ENCODE measurements at regions not wholly inside any gene's neighbourhood (a gene's known extent, or its start where the extent isn't known, plus 50 kb on each side); places are given as distances from the start of the nearest gene placed in this dataset.
"Not testable (repeated sequence)": the region's sequence is repeated elsewhere in the genome, so short reads cannot be mapped to it uniquely, and the experiment has no call there.

- no peak for DNase-seq (ENCODE audit: low spot score)
Measured at GRCh38 chr7:86592185-86592584, 51.5 kb upstream of the GRM3 start.

DNA sequence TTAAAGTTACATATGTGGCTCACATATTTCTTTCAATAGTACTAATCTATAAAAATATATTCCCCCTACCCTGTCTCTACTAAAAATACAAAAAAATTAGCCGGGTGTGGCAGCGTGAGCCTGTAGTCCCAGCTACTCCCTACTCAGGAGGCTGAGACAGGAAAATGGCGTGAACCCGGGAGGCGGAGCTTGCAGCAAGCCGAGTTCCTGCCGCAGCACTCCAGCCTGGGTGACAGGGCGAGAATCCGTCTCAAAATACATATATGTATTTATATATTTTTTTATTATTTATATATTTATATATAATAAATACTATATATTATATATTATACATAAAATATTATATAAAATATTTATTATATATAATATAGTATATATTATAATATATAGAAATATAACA, 69.7 kb upstream of the GRM3 start:
- no peak for DNase-seq (ENCODE audit: low spot score)

GRCh38 chr7:86558680-86559501, 84.8 kb upstream of the GRM3 start:
- DNase-seq (ENCODE audit: low spot score), result no peak

- DNase-seq (ENCODE audit: low spot score), result no peak
Measured at GRCh38 chr7:86534641-86535040, 109.1 kb upstream of the GRM3 start.

- DNase-seq (ENCODE audit: low spot score), result no peak
Measured at GRCh38 chr7:86504229-86504628, 139.5 kb upstream of the GRM3 start.

DNA sequence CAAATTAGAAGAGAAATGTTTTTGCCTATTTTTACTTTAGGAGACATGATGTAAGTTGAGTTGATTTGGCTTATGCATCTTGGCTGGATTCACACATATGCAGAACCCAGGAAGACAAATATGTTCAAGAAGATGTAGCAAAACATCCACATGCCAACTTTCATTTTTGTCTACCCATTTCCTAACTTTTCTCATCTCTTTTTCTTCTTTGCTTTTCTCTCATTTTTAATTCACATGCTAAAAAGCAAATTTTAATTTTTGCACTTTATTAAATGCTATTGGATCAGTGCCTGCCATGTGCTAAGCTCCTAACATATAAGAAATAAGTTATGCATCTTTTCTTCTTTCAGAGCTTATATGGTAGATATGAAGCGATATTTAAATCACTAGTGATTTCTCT, 143.7 kb upstream of the GRM3 start:
- DNase-seq (ENCODE audit: low spot score), result no peak

- DNase-seq (ENCODE audit: low spot score), result no peak
Measured at GRCh38 chr7:86485827-86486226, 157.9 kb upstream of the GRM3 start.

- DNase-seq (ENCODE audit: low spot score), result no peak
Measured at GRCh38 chr7:86479144-86479543, 164.6 kb upstream of the GRM3 start.

- no peak for DNase-seq (ENCODE audit: low spot score)
Measured at GRCh38 chr7:86477343-86477935, 166.3 kb upstream of the GRM3 start.

DNA sequence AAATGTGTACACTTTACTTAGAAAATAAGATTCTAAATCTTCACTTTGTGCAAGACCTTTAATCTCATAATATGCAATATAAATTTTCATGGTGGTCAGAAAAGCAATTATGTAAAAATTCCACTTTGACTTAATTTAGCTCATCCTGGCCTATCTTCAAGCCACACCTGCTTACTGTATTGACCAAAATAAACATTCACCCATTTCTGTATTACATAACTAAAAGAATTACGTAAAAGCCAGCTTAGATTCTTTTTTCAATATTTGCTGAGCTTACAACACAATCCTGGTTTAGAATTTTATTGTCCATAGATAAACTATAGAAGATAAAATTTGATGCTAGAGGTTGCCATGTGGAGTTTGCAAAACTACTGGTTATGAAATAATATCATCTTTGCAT, 172.9 kb upstream of the GRM3 start:
- DNase-seq (ENCODE audit: low spot score), result no peak

- peak; percentile 41 for DNase-seq (ENCODE audit: low spot score)
Measured at GRCh38 chr7:86469680-86470295, 173.9 kb upstream of the GRM3 start.

- no peak for DNase-seq (ENCODE audit: low spot score)
Measured at GRCh38 chr7:86454753-86455152, 189.0 kb upstream of the GRM3 start.

DNA sequence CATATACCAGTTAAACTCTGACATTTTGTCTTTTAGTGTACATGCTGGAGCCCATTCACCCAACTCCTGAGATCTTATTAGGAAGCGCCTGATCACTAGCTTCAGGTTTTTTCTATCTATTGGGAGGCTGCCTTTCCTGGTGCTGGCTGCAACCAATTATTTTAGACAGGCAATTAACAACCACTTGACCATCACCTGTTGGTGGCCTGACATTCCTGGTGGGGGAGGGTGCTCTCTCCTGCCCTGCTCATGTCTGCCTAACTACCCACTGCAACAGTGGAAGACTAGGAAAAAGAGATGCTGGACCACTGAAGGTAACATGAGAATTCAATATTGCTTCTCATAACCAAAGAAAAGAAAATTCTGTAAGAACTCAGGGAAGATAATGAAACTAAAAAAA, 190.3 kb upstream of the GRM3 start:
- no peak for DNase-seq (ENCODE audit: low spot score)

- DNase-seq (ENCODE audit: low spot score), result no peak
Measured at GRCh38 chr7:86448856-86449255, 194.9 kb upstream of the GRM3 start.

- no peak for DNase-seq (ENCODE audit: low spot score)
Measured at GRCh38 chr7:86445285-86445684, 198.4 kb upstream of the GRM3 start.

GRCh38 chr7:86444245-86444644, 199.5 kb upstream of the GRM3 start:
- no peak for DNase-seq (ENCODE audit: low spot score)

DNA sequence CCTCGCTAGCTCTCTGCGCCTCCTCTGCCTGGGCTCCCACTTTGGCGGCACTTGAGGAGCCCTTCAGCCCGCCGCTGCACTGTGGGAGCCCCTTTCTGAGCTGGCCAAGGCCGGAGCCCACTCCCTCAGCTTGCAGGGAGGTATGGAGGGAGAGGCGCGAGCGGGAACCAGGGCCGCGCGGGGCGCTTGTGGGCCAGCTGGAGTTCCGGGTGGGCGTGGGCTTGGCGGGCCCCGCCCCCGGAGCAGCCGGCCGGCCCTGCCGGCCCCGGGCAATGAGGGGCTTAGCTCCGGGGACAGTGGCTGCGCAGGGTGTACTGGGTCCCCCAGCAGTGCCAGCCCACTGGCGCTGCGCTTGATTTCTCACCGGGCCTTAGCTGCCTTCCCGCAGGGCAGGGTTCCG, 203.3 kb upstream of the GRM3 start:
- not testable (repeated sequence) for DNase-seq (ENCODE audit: low spot score)

- no peak for DNase-seq (ENCODE audit: low spot score)
Measured at GRCh38 chr7:86437951-86438450, 205.7 kb upstream of the GRM3 start.

DNA sequence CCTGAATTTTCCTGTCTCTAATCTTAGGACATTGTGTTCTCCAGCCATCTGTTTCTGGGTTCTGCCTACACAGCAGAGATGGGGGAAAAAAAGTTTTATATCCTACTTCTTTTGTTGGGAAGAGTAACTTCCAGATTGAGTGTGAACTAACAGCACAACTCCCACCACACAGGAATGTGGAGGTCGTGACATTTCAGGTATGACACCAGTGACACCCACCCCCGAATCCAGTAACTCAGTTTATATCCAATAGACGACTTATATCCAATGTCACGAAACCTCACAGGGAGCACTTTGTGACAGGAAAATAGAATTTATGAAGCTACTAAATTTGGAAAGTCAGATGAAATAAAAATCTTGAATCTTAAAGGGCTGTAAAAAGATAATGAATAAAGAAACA, 211.9 kb upstream of the GRM3 start:
- no peak for DNase-seq (ENCODE audit: low spot score)

DNA sequence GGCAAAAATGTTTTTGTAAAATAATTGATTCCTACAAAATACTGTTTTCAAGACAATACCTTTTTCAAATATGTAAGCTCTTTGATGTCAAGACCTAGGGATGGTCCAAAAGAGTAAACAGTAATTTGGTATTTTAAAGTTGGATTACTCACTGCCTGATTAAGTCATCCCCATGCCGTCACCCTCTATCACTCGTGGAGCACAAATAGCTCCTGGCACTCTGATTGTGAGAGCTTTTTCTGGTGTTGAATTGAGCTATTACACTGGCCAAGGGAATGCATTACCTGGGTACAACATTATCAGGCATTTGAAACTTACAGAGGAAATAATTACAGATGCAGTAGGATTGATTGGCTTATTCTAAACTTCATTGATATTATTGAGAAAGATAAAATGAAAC, 231.9 kb upstream of the GRM3 start:
- DNase-seq (ENCODE audit: low spot score), result no peak

DNA sequence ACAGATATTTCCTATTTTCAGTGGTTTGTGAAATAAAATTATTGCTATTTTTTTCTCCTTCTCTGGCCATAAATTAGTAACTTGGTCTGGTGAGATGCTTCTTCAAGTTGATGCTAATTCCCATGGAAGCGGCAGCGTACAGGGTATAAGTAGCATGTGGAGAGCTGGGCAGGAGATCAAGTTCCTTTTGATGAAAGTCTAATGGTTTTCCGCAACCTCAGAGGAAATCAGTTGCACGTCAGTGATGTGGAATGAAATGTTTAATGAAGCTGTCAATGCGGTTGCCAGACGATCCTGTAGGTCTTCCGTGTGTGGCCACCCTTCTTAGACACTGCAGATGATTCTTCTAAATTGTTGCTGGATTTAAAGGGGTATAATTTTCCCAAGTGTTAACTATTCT, 236.4 kb upstream of the GRM3 start:
- DNase-seq (ENCODE audit: low spot score), result no peak

- no peak for DNase-seq (ENCODE audit: low spot score)
Measured at GRCh38 chr7:86391813-86392212, 251.9 kb upstream of the GRM3 start.

DNA sequence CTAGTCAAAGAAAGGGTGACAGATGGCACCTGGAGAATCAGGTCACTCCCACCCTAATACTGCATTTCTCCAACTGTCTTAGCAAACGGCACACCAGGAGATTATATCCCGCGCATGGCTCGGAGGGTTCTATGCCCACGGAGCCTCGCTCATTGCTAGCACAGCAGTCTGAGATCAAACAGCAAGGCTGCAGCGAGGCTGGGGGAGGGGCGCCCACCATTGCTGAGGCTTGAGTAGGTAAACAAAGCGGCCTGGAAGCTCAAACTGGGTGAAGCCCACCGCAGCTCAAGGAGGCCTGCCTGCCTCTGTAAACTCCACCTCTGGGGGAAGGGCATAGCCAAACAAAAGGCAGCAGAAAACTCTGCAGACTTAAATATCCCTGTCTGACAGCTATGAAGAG, 268.1 kb upstream of the GRM3 start:
- not testable (repeated sequence) for DNase-seq (ENCODE audit: low spot score)
